T follicular helper cell (primary cell): ENCODE measurements at regions not wholly inside any gene's neighbourhood (a gene's known extent, or its start where the extent isn't known, plus 50 kb on each side); places are given as distances from the start of the nearest gene placed in this dataset.
"Not testable (repeated sequence)": the region's sequence is repeated elsewhere in the genome, so short reads cannot be mapped to it uniquely, and the experiment has no call there.

Experiments
- DNase-seq: peaks from one replicate; pipeline ENCODE4 v3.0.0-alpha.2; 2020; ENCODE audit warnings: low read depth

- DNase-seq = no peak
Observed at GRCh38 chr6:135129136-135129856, 51.8 kb upstream of the MYB start.

- DNase-seq = peak; percentile 6
Observed at GRCh38 chr6:135128268-135128914, 52.7 kb upstream of the MYB start.

- DNase-seq = no peak
Observed at GRCh38 chr6:135126729-135127128, 54.4 kb upstream of the MYB start.

DNA sequence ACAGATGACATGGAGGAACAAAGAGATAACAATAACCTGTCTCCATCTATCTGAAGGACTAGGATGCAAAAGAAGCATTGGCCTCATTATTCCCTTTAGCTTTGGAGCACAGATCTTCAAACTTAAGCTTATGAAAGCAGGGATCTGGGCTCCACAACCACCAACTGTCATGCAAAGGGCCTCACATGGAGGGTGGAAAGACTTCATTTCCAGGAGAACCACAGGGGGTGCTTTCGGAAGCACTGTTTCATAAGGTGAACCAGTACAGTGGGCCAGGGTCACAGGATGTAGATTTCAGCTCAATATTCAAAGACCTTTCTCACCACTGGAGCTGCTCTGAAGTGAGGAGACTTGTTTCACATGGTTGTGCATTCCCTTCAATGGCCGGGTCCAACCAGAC, 55.1 kb upstream of the MYB start:
- no peak for DNase-seq

DNA sequence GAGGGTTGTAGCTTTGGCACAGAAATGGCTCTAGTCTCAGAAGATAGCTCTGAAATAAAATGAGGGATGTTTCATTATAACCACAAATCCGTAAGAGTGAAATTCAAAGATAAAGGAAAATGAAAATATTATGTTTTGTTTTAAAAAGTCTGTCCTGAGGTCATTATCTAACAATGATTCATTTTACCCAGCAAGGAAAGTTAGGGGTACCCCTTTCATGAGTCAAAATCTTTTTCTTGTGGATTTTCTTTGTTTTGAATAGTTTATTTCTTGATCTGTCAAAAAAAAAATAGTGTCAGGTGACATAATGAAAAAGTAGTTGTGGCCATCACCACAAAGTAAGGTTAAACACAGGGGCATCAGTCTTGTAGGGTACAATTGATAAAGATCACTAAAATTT, 59.7 kb upstream of the MYB start:
- no peak for DNase-seq

DNA sequence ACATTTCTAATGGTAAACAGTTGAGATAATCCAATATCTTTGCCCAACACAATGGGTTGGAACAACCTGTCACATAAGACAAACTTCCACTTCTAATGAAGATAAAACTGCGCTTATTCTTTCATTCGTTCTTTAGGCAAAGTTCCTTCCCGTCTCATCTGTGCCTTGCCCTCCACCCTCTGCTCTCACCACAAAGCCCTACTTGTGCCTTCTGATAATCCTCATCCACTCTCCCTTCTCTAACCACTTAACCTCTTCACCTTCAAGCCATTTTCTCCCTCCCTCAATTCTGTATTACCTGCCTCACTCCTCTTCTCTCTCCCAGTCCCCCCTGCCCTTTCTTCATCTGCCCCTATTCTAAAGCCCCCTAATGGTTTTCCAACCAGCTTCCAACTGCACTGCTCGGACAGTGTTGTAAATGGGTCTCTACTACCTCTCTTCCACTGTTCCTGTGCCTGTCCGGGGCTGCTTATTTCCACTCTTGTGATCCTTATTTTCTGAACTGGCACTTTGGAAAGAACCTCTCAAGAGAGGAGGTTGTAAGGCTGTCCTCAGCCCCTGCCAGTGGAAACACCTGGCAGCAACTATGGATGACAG, 62.9 kb upstream of the MYB start:
- no peak for DNase-seq

DNA sequence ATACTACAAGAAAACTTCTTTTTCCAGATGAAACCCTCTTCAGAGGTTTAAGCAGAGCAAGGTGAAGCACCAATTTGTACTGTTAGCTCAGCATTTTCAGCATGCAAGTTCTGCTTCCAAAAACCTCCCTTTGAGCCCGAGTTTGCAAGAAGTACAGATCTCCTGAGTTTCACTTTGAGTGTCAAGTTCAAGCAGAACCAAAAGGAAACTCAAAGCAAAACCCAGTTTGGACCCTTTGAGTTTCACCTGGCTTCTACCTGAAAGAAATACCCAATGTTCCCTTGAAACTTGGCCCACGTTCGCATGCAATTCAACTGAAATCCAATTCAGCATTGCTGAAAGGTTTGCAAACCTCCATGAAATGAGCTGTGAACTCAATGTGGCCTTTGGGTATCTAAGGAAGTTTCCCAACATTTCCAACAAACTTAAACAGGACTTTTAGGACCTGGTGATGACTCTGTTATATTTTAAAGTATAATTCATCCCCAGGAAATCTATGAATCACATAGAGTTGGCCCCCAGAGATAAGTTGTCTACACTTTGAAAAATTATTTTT, 62.9 kb upstream of the HBS1L start:
- DNase-seq = no peak

- DNase-seq = no peak
Observed at GRCh38 chr6:135116571-135116970, 61.9 kb upstream of the HBS1L start.

GRCh38 chr6:135115834-135116233, 61.2 kb upstream of the HBS1L start:
- no peak for DNase-seq

DNA sequence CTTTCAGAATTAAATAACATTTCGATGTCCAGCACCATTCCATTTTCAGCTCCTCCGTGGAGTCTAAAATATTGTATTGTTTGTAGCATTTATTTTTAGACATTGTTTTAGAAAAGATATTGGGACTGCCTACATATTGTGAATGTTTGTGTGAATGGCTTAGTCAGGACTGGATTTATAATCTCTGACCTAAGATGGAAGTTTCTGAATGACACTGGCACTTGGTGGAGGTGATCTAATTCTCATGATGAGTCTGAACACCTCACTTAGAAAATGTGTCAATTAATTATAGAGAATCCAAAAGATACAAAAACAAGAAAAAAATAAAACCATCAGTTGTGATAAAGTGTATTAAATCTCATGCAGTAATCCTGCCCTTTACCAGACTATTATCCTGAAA, 60.8 kb upstream of the HBS1L start:
- no peak for DNase-seq

DNA sequence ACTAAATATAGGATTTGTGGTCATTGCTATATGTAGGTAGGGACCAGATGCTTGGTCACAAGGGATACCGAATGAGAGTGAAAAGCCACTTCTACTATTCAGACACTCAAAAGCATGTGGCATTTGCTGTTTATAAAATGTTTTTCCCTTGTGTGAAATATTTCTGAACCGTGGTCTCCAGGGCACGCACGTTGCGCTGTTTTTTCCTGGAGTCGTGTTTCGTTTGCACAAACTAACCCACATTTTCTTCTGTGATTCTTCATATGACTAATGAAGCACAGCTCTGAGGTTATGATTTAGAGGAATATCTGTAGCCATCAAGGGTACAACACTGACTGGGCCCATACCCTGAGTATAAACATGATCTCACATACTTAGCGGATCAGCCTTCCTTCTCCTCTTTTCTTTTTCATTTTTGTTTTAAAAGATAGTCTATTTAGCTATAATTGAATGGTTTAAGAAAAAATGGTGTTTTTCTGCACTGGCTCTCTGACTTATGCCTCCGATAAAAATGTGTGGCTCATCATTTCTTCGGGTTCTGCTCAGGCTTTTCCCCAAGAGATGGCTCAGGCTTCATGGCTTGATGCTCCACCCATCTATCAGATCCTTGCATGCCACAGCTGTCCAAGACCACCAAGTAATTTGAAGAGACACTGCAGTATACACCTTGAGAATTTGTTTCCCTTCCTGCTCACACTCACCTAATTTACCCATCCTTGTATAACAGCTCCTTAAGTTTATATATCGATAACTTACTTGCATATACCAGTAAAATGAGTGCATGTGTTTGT, 59.9 kb upstream of the HBS1L start:
- no peak for DNase-seq

DNA sequence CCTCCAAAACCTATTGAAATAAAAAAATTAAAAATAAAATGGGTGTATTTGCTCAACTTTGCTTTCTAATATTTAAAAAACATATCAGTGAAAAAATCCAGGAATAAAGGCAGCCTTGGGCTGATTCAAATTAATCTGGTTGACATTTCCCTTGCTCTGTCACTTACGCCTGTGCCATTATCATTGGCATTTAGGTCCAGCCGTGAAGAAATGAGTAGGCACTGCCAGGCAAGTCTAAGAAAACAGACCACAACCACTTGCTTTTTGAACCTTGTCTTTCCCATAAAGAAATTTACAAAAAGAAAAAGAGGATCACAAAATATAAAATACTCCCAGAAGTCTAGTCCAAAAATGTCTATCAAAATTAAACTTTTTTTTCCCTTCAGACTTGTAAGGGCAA, 59.2 kb upstream of the HBS1L start:
- DNase-seq = no peak

DNA sequence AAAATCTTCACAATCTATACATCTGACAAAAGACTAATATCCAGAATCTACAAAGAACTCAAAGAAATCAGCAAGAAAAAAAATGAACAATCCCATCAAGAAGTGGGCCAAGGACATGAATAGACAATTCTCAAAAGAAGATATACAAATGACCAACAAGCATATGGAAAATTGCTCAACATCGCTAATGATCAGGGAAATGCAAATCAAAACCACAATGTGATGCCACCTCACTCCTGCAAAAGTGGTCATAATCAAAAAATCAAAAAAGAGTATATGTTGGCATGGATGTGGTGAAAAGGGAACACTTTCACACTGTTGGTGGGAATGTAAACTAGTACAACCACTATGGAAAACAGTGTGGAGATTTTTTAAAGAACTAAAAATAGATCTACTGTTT, 58.3 kb upstream of the HBS1L start:
- DNase-seq = not testable (repeated sequence)

DNA sequence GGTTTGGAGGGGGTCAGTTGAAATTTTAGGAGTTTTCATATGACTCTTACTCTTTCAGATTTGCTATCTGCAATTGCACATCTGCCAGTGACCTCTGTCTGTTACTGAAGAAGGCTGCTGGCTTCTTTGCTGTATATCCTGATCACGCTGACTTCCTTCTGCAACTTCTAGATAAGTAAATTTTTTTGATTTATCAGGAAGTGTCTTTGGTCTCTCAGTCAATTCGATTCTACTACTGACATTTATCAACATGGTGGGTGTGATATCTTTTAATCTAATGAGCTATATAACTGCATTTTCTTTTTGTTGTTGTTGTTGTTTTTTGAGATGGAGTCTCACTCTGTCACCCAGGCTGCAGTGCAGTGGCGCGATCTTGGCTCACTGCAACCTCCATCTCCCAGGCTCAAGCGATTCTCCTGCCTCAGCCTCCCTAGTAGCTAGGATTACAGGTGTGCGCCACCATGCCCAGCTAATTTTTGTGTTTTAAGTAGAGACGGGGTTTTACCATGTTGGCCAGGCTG, 55.7 kb upstream of the HBS1L start:
- not testable (repeated sequence) for DNase-seq

GRCh38 chr6:135109761-135110160, 55.1 kb upstream of the HBS1L start:
- no peak for DNase-seq

DNA sequence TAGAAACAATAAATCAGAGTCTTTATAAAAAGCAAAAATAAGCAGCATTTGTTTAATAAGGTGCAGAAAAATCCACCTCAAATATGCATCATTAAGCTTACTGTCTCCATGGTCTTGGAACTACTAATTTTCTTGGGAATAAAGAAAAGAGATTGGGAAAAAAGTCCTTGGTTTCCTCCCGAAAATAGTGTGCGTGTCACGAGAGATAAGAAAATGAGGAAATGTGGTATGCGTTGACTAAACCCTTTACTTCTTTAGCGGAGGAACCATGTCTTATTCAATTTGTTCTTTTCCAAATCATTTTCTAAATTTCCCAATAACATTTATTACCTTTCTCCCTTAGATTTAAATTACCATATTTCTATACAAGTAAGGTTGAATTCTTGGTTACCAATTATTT, 54.1 kb upstream of the HBS1L start:
- DNase-seq = no peak

DNA sequence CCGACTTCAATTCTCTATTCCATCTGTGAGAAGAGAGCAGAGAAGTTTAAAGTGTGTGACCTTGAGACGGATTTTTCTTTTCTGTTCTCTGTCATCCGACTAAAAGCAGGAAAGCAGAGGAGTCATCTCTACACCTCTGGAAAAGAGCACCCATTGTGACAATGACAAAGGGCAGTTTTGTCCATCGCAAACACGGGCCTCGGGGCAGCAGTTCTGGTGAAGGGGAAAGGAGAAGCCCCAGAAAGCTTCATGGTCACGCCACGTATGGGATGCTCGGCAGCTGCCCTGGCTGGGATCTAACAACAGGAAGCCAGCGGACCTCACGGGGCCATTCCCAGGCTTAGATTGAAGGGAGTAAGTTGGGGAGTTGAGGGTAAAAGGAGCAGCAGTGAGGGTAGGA, 52.0 kb upstream of the HBS1L start:
- DNase-seq = no peak

GRCh38 chr6:135105710-135106109, 51.1 kb upstream of the HBS1L start:
- DNase-seq = no peak

DNA sequence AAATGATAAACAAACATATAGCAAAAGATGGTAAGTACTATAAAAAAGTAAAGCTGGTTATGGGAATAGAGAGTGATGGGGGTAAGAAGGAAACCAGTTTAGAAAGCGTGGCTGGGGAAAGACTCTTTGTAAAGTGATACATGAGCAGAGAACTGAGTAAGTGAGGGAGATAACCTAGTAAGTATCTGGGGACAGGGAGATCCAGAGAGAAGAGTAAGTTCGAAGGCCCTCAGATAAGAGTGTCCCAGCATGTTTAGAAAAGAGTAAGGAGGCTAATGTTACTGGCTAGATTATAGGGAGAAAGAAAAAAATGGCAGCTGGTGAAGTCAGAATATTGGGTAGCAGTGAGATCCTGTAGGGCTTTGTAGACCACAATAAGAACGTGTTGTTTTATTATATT, 50.7 kb upstream of the HBS1L start:
- DNase-seq = no peak
